HEK293 (cell line): ENCODE measurements at regions not wholly inside any gene's neighbourhood (a gene's known extent, or its start where the extent isn't known, plus 50 kb on each side); places are given as distances from the start of the nearest gene placed in this dataset.

Experiments used
- CTCF ChIA-PET: fragments of 350-600 bp; formaldehyde crosslinking; extraction: SDS; loops from one replicate; lab custom pipeline; 2021; ENCODE audit warnings: antibody characterized with exemption; lab: Yijun Ruan, JAX
- POLR2A ChIA-PET: fragments of 300-600 bp; formaldehyde crosslinking; extraction: SDS; loops from one replicate; lab custom pipeline; 2020; ENCODE audit warnings: antibody characterized with exemption, inconsistent platforms; lab: Yijun Ruan, JAX
- H3K27ac ChIP-seq: fragments of 200-500 bp; sonication (Bioruptor generic); 2 replicates; pipeline ENCODE4 v1.5.1; 2014; ENCODE audit warnings: low read depth, low read length, control low read depth, inconsistent platforms; ENCODE audit errors: extremely low read depth
- H3K36me3 ChIP-seq, 2 experiments: fragments of 200-500 bp in 1 of 2; sonication (Bioruptor generic) in 1 of 2; 1 replicate in 1 of 2; 2 replicates in 1 of 2; pipeline ENCODE4 v1.5.1; 2014 to 2017; ENCODE audit warnings: inconsistent platforms in 2 of 2, low read length in 2 of 2; ENCODE audit not compliant: control insufficient read depth in 2 of 2, insufficient read depth in 1 of 2
- H3K4me1 ChIP-seq: fragments of 200-500 bp; sonication (Bioruptor generic); 2 replicates; pipeline ENCODE4 v1.5.1; 2014; ENCODE audit warnings: mild to moderate bottlenecking, low read length, inconsistent platforms; ENCODE audit not compliant: control insufficient read depth, insufficient read depth
- H3K4me3 ChIP-seq: 2 replicates; pipeline ENCODE4 v1.5.1; 2011; ENCODE audit warnings: low read depth, mild to moderate bottlenecking, control low read depth, low read length, moderate library complexity
- H3K9me3 ChIP-seq: fragments of 200-500 bp; sonication (Bioruptor generic); 2 replicates; pipeline ENCODE4 v1.5.1; 2014; ENCODE audit warnings: low read depth, low read length, inconsistent platforms; ENCODE audit not compliant: control insufficient read depth, insufficient read depth
- GFI1B ChIP-seq: fragments of 450-650 bp; formaldehyde crosslinking; IDR thresholded peaks from 2 replicates; pipeline ENCODE4 v1.5.1; 2016; ENCODE audit warnings: missing biosample characterization, missing genetic modification characterization
- GLIS1 ChIP-seq: fragments of 450-650 bp; formaldehyde crosslinking; IDR thresholded peaks from 2 replicates; pipeline ENCODE4 v1.5.1; 2016; ENCODE audit warnings: missing biosample characterization, missing genetic modification characterization
- PRDM10 ChIP-seq: fragments of 450-650 bp; formaldehyde crosslinking; IDR thresholded peaks from 2 replicates; pipeline ENCODE4 v1.5.1; 2016; ENCODE audit warnings: missing biosample characterization, missing genetic modification characterization
- SP7 ChIP-seq: fragments of 450-650 bp; formaldehyde crosslinking; IDR thresholded peaks from 2 replicates; pipeline ENCODE4 v1.5.1; 2016; ENCODE audit warnings: missing biosample characterization, missing genetic modification characterization
- ZBTB6 ChIP-seq: fragments of 450-650 bp; formaldehyde crosslinking; IDR thresholded peaks from 2 replicates; pipeline ENCODE4 v1.5.1; 2017; ENCODE audit warnings: missing biosample characterization, missing genetic modification characterization
- ZNF184 ChIP-seq: fragments of 450-650 bp; IDR thresholded peaks from 2 replicates; pipeline ENCODE4 v1.5.1; 2018; ENCODE audit warnings: missing biosample characterization, mild to moderate bottlenecking, missing genetic modification characterization
- ZNF23 ChIP-seq: fragments of 450-650 bp; formaldehyde crosslinking; IDR thresholded peaks from 2 replicates; pipeline ENCODE4 v1.5.1; 2016; ENCODE audit warnings: missing biosample characterization, missing genetic modification characterization, borderline replicate concordance
- ZNF248 ChIP-seq: fragments of 450-650 bp; formaldehyde crosslinking; IDR thresholded peaks from 2 replicates; pipeline ENCODE4 v1.5.1; 2017; ENCODE audit warnings: missing biosample characterization, missing genetic modification characterization
- ZNF548 ChIP-seq: fragments of 450-650 bp; formaldehyde crosslinking; IDR thresholded peaks from 2 replicates; pipeline ENCODE4 v1.5.1; 2016; ENCODE audit warnings: missing biosample characterization, missing genetic modification characterization
- ZNF561 ChIP-seq: fragments of 450-650 bp; IDR thresholded peaks from 2 replicates; pipeline ENCODE4 v1.5.1; 2018; ENCODE audit warnings: missing biosample characterization, missing genetic modification characterization, borderline replicate concordance
- ZNF830 ChIP-seq: fragments of 450-650 bp; IDR thresholded peaks from 2 replicates; pipeline ENCODE4 v1.5.0; 2018; ENCODE audit warnings: missing biosample characterization, missing genetic modification characterization, low read depth, mild to moderate bottlenecking, moderate library complexity
- ZNF843 ChIP-seq: fragments of 450-650 bp; formaldehyde crosslinking; IDR thresholded peaks from 2 replicates; pipeline ENCODE4 v1.5.1; 2016; ENCODE audit warnings: missing biosample characterization, missing genetic modification characterization
- ZSCAN30 ChIP-seq: fragments of 450-650 bp; IDR thresholded peaks from 2 replicates; pipeline ENCODE4 v1.5.1; 2018; ENCODE audit warnings: missing biosample characterization, mild to moderate bottlenecking, missing genetic modification characterization, moderate library complexity
- TF ChIP-seq, protein P1 (sequence below): fragments of 450-650 bp; formaldehyde crosslinking; IDR thresholded peaks from 2 replicates; pipeline ENCODE4 v1.5.1; 2016; ENCODE audit warnings: missing biosample characterization, missing genetic modification characterization
- TF ChIP-seq, protein P2 (sequence below): fragments of 450-650 bp; formaldehyde crosslinking; IDR thresholded peaks from 2 replicates; pipeline ENCODE4 v1.5.1; 2016; ENCODE audit warnings: missing biosample characterization, missing genetic modification characterization
- TF ChIP-seq, protein P3 (sequence below): fragments of 450-650 bp; formaldehyde crosslinking; IDR thresholded peaks from 2 replicates; pipeline ENCODE4 v1.5.1; 2016; ENCODE audit warnings: missing biosample characterization, missing genetic modification characterization, borderline replicate concordance

DNA sequence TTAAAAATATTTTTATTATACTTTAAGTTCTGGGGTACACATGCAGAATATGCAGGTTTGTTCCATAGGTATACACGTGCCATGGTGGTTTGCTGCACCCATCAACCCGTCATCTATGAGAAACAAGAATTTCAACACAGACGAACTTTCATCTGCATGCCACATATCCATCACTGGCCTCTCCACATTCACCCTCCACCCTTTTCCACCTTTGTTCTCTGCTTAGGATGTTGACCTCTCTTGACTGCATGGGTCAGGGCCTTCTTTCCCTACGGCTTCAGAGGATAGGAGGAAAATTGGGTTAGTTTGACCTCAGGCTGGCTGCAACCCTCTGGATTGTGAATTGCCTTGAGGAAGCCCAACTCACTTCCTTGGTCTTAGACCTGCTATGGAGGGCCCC is 260.9 kb downstream of the MREG start:
- CTCF ChIA-PET: no interaction called here
- H3K4me1 ChIP-seq: no peaks in the 10 kb centered on the region
- no peaks in the 10 kb centered on the region for H3K36me3 ChIP-seq
- POLR2A ChIA-PET: no interaction called here
- TF ChIP-seq, protein P1, sequence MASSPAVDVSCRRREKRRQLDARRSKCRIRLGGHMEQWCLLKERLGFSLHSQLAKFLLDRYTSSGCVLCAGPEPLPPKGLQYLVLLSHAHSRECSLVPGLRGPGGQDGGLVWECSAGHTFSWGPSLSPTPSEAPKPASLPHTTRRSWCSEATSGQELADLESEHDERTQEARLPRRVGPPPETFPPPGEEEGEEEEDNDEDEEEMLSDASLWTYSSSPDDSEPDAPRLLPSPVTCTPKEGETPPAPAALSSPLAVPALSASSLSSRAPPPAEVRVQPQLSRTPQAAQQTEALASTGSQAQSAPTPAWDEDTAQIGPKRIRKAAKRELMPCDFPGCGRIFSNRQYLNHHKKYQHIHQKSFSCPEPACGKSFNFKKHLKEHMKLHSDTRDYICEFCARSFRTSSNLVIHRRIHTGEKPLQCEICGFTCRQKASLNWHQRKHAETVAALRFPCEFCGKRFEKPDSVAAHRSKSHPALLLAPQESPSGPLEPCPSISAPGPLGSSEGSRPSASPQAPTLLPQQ: no peak
- no peaks in the 10 kb centered on the region for H3K9me3 ChIP-seq
- H3K4me3 ChIP-seq: no peak overlapping the region
- H3K27ac ChIP-seq: no peak overlapping the region

DNA sequence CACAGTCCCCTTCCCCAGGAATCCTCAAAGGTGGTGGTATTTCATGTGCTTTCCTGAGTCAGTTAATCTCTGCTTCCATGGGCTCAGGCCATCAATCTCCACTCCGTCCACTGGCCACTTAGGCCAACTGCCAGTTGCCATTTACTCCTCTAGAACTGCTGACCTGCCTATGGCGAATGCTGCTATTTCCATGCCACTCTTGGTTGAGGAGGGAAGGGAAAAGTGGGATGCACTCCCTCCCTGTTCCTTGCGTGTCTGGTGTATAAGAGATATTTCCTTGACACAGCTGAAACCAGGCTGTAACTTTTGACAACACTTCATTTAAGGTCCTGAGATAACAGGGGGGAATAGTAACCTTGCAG is 261.5 kb downstream of the MREG start:
- no peak overlapping the region for H3K27ac ChIP-seq
- TF ChIP-seq ZNF561 (tag by site-specific recombination) (no peak), ZBTB6 (tag by site-specific recombination) (no peak), GFI1B (tag by site-specific recombination) (no peak), GLIS1 (no peak), ZNF184 (no peak), ZSCAN30 (tag by site-specific recombination) (no peak), ZNF843 (tag by site-specific recombination) (no peak), PRDM10 (tag by site-specific recombination) (no peak), ZNF23 (tag by site-specific recombination) (no peak), ZNF830 (no peak), ZNF548 (tag by site-specific recombination) (no peak), ZNF248 (tag by site-specific recombination) (no peak), SP7 (tag by site-specific recombination) (no peak)
- TF ChIP-seq, protein P2, sequence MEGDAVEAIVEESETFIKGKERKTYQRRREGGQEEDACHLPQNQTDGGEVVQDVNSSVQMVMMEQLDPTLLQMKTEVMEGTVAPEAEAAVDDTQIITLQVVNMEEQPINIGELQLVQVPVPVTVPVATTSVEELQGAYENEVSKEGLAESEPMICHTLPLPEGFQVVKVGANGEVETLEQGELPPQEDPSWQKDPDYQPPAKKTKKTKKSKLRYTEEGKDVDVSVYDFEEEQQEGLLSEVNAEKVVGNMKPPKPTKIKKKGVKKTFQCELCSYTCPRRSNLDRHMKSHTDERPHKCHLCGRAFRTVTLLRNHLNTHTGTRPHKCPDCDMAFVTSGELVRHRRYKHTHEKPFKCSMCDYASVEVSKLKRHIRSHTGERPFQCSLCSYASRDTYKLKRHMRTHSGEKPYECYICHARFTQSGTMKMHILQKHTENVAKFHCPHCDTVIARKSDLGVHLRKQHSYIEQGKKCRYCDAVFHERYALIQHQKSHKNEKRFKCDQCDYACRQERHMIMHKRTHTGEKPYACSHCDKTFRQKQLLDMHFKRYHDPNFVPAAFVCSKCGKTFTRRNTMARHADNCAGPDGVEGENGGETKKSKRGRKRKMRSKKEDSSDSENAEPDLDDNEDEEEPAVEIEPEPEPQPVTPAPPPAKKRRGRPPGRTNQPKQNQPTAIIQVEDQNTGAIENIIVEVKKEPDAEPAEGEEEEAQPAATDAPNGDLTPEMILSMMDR: no peak
- TF ChIP-seq, protein P3, sequence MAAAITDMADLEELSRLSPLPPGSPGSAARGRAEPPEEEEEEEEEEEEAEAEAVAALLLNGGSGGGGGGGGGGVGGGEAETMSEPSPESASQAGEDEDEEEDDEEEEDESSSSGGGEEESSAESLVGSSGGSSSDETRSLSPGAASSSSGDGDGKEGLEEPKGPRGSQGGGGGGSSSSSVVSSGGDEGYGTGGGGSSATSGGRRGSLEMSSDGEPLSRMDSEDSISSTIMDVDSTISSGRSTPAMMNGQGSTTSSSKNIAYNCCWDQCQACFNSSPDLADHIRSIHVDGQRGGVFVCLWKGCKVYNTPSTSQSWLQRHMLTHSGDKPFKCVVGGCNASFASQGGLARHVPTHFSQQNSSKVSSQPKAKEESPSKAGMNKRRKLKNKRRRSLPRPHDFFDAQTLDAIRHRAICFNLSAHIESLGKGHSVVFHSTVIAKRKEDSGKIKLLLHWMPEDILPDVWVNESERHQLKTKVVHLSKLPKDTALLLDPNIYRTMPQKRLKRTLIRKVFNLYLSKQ: no peak
- H3K36me3 ChIP-seq: no peaks in the 10 kb centered on the region
- H3K4me1 ChIP-seq: no peaks in the 10 kb centered on the region
- ChIA-PET POLR2A (no interaction called here), CTCF (no interaction called here)
- no peak overlapping the region for H3K4me3 ChIP-seq
- H3K9me3 ChIP-seq: no peaks in the 10 kb centered on the region
